NCI-H526 (cell line): ENCODE measurements at regions not wholly inside any gene's neighbourhood (a gene's known extent, or its start where the extent isn't known, plus 50 kb on each side); places are given as distances from the start of the nearest gene placed in this dataset.
"Not testable (repeated sequence)": the region's sequence is repeated elsewhere in the genome, so short reads cannot be mapped to it uniquely, and the experiment has no call there.

ENCODE experiments used
- DNase-seq, 2 experiments: peaks; one replicate each; lab custom pipeline; 2025; lab: John Stamatoyannopoulos, UW

GRCh38 chr2:21332993-21333625, 209.3 kb downstream of the TDRD15 start:
- peak in 1 of 2 experiments; percentile 44 for DNase-seq

GRCh38 chr2:21333684-21334083, 209.9 kb downstream of the TDRD15 start:
- DNase-seq = peak in 1 of 2 experiments; percentile 17

GRCh38 chr2:21346984-21347383, 223.2 kb downstream of the TDRD15 start:
- no peak for DNase-seq

- DNase-seq = no peak
Measured at GRCh38 chr2:21353879-21354679, 230.3 kb downstream of the TDRD15 start.

GRCh38 chr2:21356086-21356856, 232.5 kb downstream of the TDRD15 start:
- no peak for DNase-seq

- no peak for DNase-seq
Measured at GRCh38 chr2:21356857-21357255, 233.1 kb downstream of the TDRD15 start.

- DNase-seq = no peak
Measured at GRCh38 chr2:21358976-21359375, 235.2 kb downstream of the TDRD15 start.

GRCh38 chr2:21361384-21361783, 237.6 kb downstream of the TDRD15 start:
- DNase-seq = no peak

- DNase-seq = no peak
Measured at GRCh38 chr2:21361957-21362486, 238.3 kb downstream of the TDRD15 start.

GRCh38 chr2:21363364-21363763, 239.6 kb downstream of the TDRD15 start:
- peak in 1 of 2 experiments; percentile 5 for DNase-seq

GRCh38 chr2:21367421-21367820, 243.7 kb downstream of the TDRD15 start:
- DNase-seq = no peak

GRCh38 chr2:21369787-21370186, 246.0 kb downstream of the TDRD15 start:
- no peak for DNase-seq

GRCh38 chr2:21371499-21372003, 247.8 kb downstream of the TDRD15 start:
- no peak for DNase-seq

GRCh38 chr2:21372654-21373053, 248.9 kb downstream of the TDRD15 start:
- peak in 1 of 2 experiments; percentile 67 for DNase-seq

GRCh38 chr2:21376864-21377263, 253.1 kb downstream of the TDRD15 start:
- no peak for DNase-seq

- DNase-seq = no peak
Measured at GRCh38 chr2:21379140-21379539, 255.4 kb downstream of the TDRD15 start.

- not testable (repeated sequence) for DNase-seq
Measured at GRCh38 chr2:21379668-21380067, 255.9 kb downstream of the TDRD15 start.

- DNase-seq = no peak
Measured at GRCh38 chr2:21381421-21381820, 257.7 kb downstream of the TDRD15 start.

GRCh38 chr2:21382701-21383520, 259.1 kb downstream of the TDRD15 start:
- DNase-seq = no peak

- DNase-seq = no peak
Measured at GRCh38 chr2:21386666-21387065, 262.9 kb downstream of the TDRD15 start.

- no peak for DNase-seq
Measured at GRCh38 chr2:21392649-21393048, 268.9 kb downstream of the TDRD15 start.
